Parathyroid adenoma (tissue), 2 donors: ENCODE measurements at regions not wholly inside any gene's neighbourhood (a gene's known extent, or its start where the extent isn't known, plus 50 kb on each side); places are given as distances from the start of the nearest gene placed in this dataset.
"Not testable (repeated sequence)": the region's sequence is repeated elsewhere in the genome, so short reads cannot be mapped to it uniquely, and the experiment has no call there.

Experiments used
- H2AFZ ChIP-seq: fragments of 300-600 bp; sonication (generic); one replicate; pipeline ENCODE4 v1.7.0; 2017; ENCODE audit warnings: antibody characterized with exemption, mild to moderate bottlenecking
- H3K27ac ChIP-seq: fragments of 300-600 bp; sonication (generic); one replicate; pipeline ENCODE4 v1.7.0; 2017
- H3K27me3 ChIP-seq: fragments of 300-600 bp; sonication (generic); one replicate; pipeline ENCODE4 v1.7.0; 2017; ENCODE audit warnings: low read length; ENCODE audit not compliant: control insufficient read depth, insufficient read depth
- H3K36me3 ChIP-seq: fragments of 300-600 bp; sonication (generic); one replicate; pipeline ENCODE4 v1.7.0; 2017; ENCODE audit warnings: low read length; ENCODE audit not compliant: control insufficient read depth, insufficient read depth
- H3K4me1 ChIP-seq: fragments of 300-600 bp; sonication (generic); one replicate; pipeline ENCODE4 v1.7.0; 2017; ENCODE audit warnings: control low read depth
- H3K4me2 ChIP-seq: fragments of 300-600 bp; sonication (generic); one replicate; pipeline ENCODE4 v1.7.0; 2017; ENCODE audit warnings: low read length
- H3K4me3 ChIP-seq: fragments of 300-600 bp; sonication (generic); one replicate; pipeline ENCODE4 v1.7.0; 2017; ENCODE audit warnings: low read depth, low read length
- H3K79me2 ChIP-seq: fragments of 300-600 bp; sonication (generic); one replicate; pipeline ENCODE4 v1.7.0; 2017; ENCODE audit warnings: control low read depth
- H3K9ac ChIP-seq: fragments of 300-600 bp; sonication (generic); one replicate; pipeline ENCODE4 v1.7.0; 2017; ENCODE audit warnings: mild to moderate bottlenecking
- H3K9me3 ChIP-seq: fragments of 300-600 bp; sonication (generic); one replicate; pipeline ENCODE4 v1.7.0; 2017; ENCODE audit warnings: low read length; ENCODE audit not compliant: control insufficient read depth
- CTCF ChIP-seq: fragments of 300-600 bp; sonication (generic); IDR thresholded peaks from one replicate; pipeline ENCODE4 v1.7.0; 2017; ENCODE audit warnings: antibody characterized with exemption, mild to moderate bottlenecking
- donor health status: primary hyperparathyroidism.

GRCh38 chr18:30792051-30792450, 250.5 kb downstream of the DSC3 start:
- Histone ChIP-seq H3K4me1 (no peaks in the 10 kb centered on the region), H3K36me3 (no peaks in the 10 kb centered on the region), H3K79me2 (no peaks in the 10 kb centered on the region), H3K9ac (no peak overlapping the region), H3K27ac (no peak overlapping the region), H3K4me3 (no peak overlapping the region), H3K4me2 (no peak overlapping the region), H2AFZ (no peak overlapping the region), H3K27me3 (no peaks in the 10 kb centered on the region), H3K9me3 (no peaks in the 10 kb centered on the region)
- no peak for TF ChIP-seq CTCF

- H3K79me2 ChIP-seq, H3K27ac ChIP-seq, H3K36me3 ChIP-seq: not testable (repeated sequence)
Observed at GRCh38 chr18:30788411-30788991, 254.0 kb downstream of the DSC3 start.

GRCh38 chr18:30787410-30787809, 255.1 kb downstream of the DSC3 start:
- TF ChIP-seq CTCF = no peak
- Histone ChIP-seq H3K79me2 (no peaks in the 10 kb centered on the region), H3K9ac (no peak overlapping the region), H3K9me3 (no peaks in the 10 kb centered on the region), H2AFZ (no peak overlapping the region), H3K4me1 (no peaks in the 10 kb centered on the region), H3K27ac (no peak overlapping the region), H3K36me3 (no peaks in the 10 kb centered on the region), H3K4me3 (no peak overlapping the region), H3K27me3 (no peaks in the 10 kb centered on the region), H3K4me2 (no peak overlapping the region)

More at GRCh38 chr18:30788411-30788991, 254.0 kb downstream of the DSC3 start:
- H3K9ac ChIP-seq, H2AFZ ChIP-seq, H3K4me1 ChIP-seq, H3K9me3 ChIP-seq, H3K27me3 ChIP-seq, H3K4me2 ChIP-seq, H3K4me3 ChIP-seq: not testable (repeated sequence)

- H3K4me1 ChIP-seq = no peaks in the 10 kb centered on the region
- no peak overlapping the region for H3K27ac ChIP-seq
- H3K79me2 ChIP-seq = no peaks in the 10 kb centered on the region
- H2AFZ ChIP-seq = no peak overlapping the region
- H3K36me3 ChIP-seq = no peaks in the 10 kb centered on the region
- no peaks in the 10 kb centered on the region for H3K9me3 ChIP-seq
- H3K4me2 ChIP-seq = no peak overlapping the region
- no peak overlapping the region for H3K4me3 ChIP-seq
- no peak for TF ChIP-seq CTCF
- H3K27me3 ChIP-seq = no peaks in the 10 kb centered on the region
- no peak overlapping the region for H3K9ac ChIP-seq
Observed at GRCh38 chr18:30781601-30782000, 260.9 kb downstream of the DSC3 start.

GRCh38 chr18:30775629-30776028, 266.9 kb downstream of the DSC3 start:
- Histone ChIP-seq H3K4me1 (no peaks in the 10 kb centered on the region), H2AFZ (no peak overlapping the region), H3K27me3 (no peaks in the 10 kb centered on the region), H3K4me3 (no peak overlapping the region), H3K27ac (no peak overlapping the region), H3K79me2 (no peaks in the 10 kb centered on the region), H3K4me2 (no peak overlapping the region), H3K36me3 (no peaks in the 10 kb centered on the region), H3K9me3 (no peaks in the 10 kb centered on the region), H3K9ac (no peak overlapping the region)
- TF ChIP-seq CTCF = no peak

- not testable (repeated sequence) for H3K9ac ChIP-seq, H3K79me2 ChIP-seq, H3K27ac ChIP-seq, H2AFZ ChIP-seq, H3K27me3 ChIP-seq, H3K4me3 ChIP-seq, H3K36me3 ChIP-seq, H3K4me1 ChIP-seq, H3K9me3 ChIP-seq, H3K4me2 ChIP-seq
Observed at GRCh38 chr18:30772170-30772569, 270.4 kb downstream of the DSC3 start.
